H9 (cell line): ENCODE measurements at regions not wholly inside any gene's neighbourhood (a gene's known extent, or its start where the extent isn't known, plus 50 kb on each side); places are given as distances from the start of the nearest gene placed in this dataset.
A peak's percentile ranks its signal among the peaks of the same experiment; 100 is the strongest.

Source experiments
- DNase-seq: peaks from one replicate; pipeline ENCODE4 v3.0.0-alpha.2; 2017
- H2AFZ ChIP-seq: one replicate; pipeline ENCODE4 v1.6.1; 2013; ENCODE audit warnings: mild to moderate bottlenecking, low read length, control low read depth, moderate library complexity
- H2AK5ac ChIP-seq: 2 replicates; pipeline ENCODE4 v1.6.1; 2013; ENCODE audit warnings: low read length, control low read depth, mixed read lengths; ENCODE audit not compliant: insufficient read length
- H2BK120ac ChIP-seq: one replicate; pipeline ENCODE4 v1.6.1; 2013; ENCODE audit warnings: low read depth, mild to moderate bottlenecking, low read length, control low read depth, inconsistent platforms; ENCODE audit not compliant: poor library complexity, severe bottlenecking
- H2BK12ac ChIP-seq: 2 replicates; pipeline ENCODE4 v1.6.1; 2013; ENCODE audit warnings: low read length, control low read depth, mixed read lengths, low read depth; ENCODE audit not compliant: insufficient read length
- H2BK15ac ChIP-seq: 2 replicates; pipeline ENCODE4 v1.6.1; 2013; ENCODE audit warnings: low read depth, low read length, control low read depth
- H2BK20ac ChIP-seq: one replicate; pipeline ENCODE4 v1.6.1; 2013; ENCODE audit warnings: low read depth, mild to moderate bottlenecking, low read length, control low read depth, inconsistent platforms; ENCODE audit not compliant: poor library complexity, severe bottlenecking
- H2BK5ac ChIP-seq: 2 replicates; pipeline ENCODE4 v1.6.1; 2013; ENCODE audit warnings: low read length, control low read depth, mixed read lengths; ENCODE audit not compliant: insufficient read length
- H3K14ac ChIP-seq: 2 replicates; pipeline ENCODE4 v1.6.1; 2013; ENCODE audit warnings: low read length, control low read depth; ENCODE audit not compliant: insufficient read depth
- H3K18ac ChIP-seq: 2 replicates; pipeline ENCODE4 v1.6.1; 2013; ENCODE audit warnings: low read depth, mild to moderate bottlenecking, mixed read lengths, low read length, control low read depth; ENCODE audit not compliant: insufficient read length
- H3K23ac ChIP-seq: 2 replicates; pipeline ENCODE4 v1.6.1; 2013; ENCODE audit warnings: low read length, control low read depth, mixed read lengths, low read depth; ENCODE audit not compliant: insufficient read length
- H3K23me2 ChIP-seq: 2 replicates; pipeline ENCODE4 v1.6.1; 2013; ENCODE audit warnings: low read depth, mild to moderate bottlenecking, mixed read lengths, low read length, control low read depth; ENCODE audit not compliant: insufficient read length, poor library complexity, severe bottlenecking
- H3K27ac ChIP-seq: 2 replicates; pipeline ENCODE4 v1.5.1; 2013; ENCODE audit warnings: low read length, control low read depth, mixed read lengths, low read depth; ENCODE audit not compliant: insufficient read length
- H3K27me3 ChIP-seq: 2 replicates; pipeline ENCODE4 v1.6.1; 2013; ENCODE audit warnings: low read length, control low read depth, inconsistent platforms; ENCODE audit not compliant: insufficient read depth
- H3K4ac ChIP-seq: 2 replicates; pipeline ENCODE4 v1.6.1; 2013; ENCODE audit warnings: low read depth, mild to moderate bottlenecking, control low read depth, inconsistent platforms, low read length, moderate library complexity
- H3K4me1 ChIP-seq: 2 replicates; pipeline ENCODE4 v1.6.1; 2013; ENCODE audit warnings: low read length, control low read depth, inconsistent platforms; ENCODE audit not compliant: insufficient read depth
- H3K4me2 ChIP-seq: 2 replicates; pipeline ENCODE4 v1.6.1; 2013; ENCODE audit warnings: low read length, control low read depth, mixed read lengths; ENCODE audit not compliant: insufficient read length, insufficient read depth
- H3K56ac ChIP-seq: 2 replicates; pipeline ENCODE4 v1.6.1; 2013; ENCODE audit warnings: low read depth, mild to moderate bottlenecking, mixed read lengths, low read length, control low read depth; ENCODE audit not compliant: insufficient read length
- H3K79me1 ChIP-seq: 2 replicates; pipeline ENCODE4 v1.6.1; 2013; ENCODE audit warnings: low read depth, mild to moderate bottlenecking, moderate library complexity, low read length, control low read depth, inconsistent platforms; ENCODE audit not compliant: insufficient read depth, poor library complexity, severe bottlenecking
- H3K79me2 ChIP-seq: 2 replicates; pipeline ENCODE4 v1.6.1; 2013; ENCODE audit warnings: low read length, control low read depth, inconsistent platforms; ENCODE audit not compliant: insufficient read depth
- H3K9ac ChIP-seq: 2 replicates; pipeline ENCODE4 v1.6.1; 2013; ENCODE audit warnings: low read length, control low read depth, mixed read lengths; ENCODE audit not compliant: insufficient read length; ENCODE audit errors: extremely low read depth
- H3K9me3 ChIP-seq: one replicate; pipeline ENCODE4 v1.6.1; 2013; ENCODE audit warnings: low read depth, low read length, inconsistent platforms; ENCODE audit not compliant: control insufficient read depth
- H3T11ph ChIP-seq: one replicate; pipeline ENCODE4 v1.6.1; 2013; ENCODE audit warnings: mild to moderate bottlenecking, low read length, control low read depth, inconsistent platforms
- H4K20me1 ChIP-seq: one replicate; pipeline ENCODE4 v1.6.1; 2013; ENCODE audit not compliant: control insufficient read depth, insufficient read length, insufficient read depth
- H4K5ac ChIP-seq: 2 replicates; pipeline ENCODE4 v1.6.1; 2013; ENCODE audit warnings: low read depth, mild to moderate bottlenecking, mixed read lengths, low read length, control low read depth; ENCODE audit not compliant: insufficient read length
- H4K8ac ChIP-seq: replicated peaks from 2 replicates; pipeline ENCODE4 v1.6.1; 2013; ENCODE audit warnings: low read length, control low read depth, mixed read lengths, low read depth; ENCODE audit not compliant: insufficient read length
- H4K91ac ChIP-seq: 2 replicates; pipeline ENCODE4 v1.6.1; 2013; ENCODE audit warnings: low read depth, mild to moderate bottlenecking, moderate library complexity, mixed read lengths, low read length, control low read depth; ENCODE audit not compliant: insufficient read length
- H3K27ac Mint-ChIP-seq, 3 experiments: 2 replicates in 2 of 3; 3 replicates in 1 of 3; pipeline ENCODE4 v1.8.0; 2020 to 2021; ENCODE audit warnings: mixed read lengths in 3 of 3, mild to moderate bottlenecking in 1 of 3, moderate library complexity in 1 of 3
- H3K27me3 Mint-ChIP-seq: 2 replicates; pipeline ENCODE4 v1.8.0; 2021; ENCODE audit warnings: low read depth, mild to moderate bottlenecking, moderate library complexity, mixed read lengths
- H3K36me3 Mint-ChIP-seq, 3 experiments: 2 replicates in 2 of 3; 3 replicates in 1 of 3; pipeline ENCODE4 v1.8.0; 2020 to 2021; ENCODE audit warnings: low read depth in 3 of 3, mixed read lengths in 3 of 3; ENCODE audit not compliant: insufficient read depth in 1 of 3
- H3K4me1 Mint-ChIP-seq, 2 experiments: 2 replicates each; pipeline ENCODE4 v1.8.0; 2020; ENCODE audit warnings: mixed read lengths in 2 of 2
- H3K4me3 Mint-ChIP-seq, 2 experiments: 2 replicates in 1 of 2; 3 replicates in 1 of 2; pipeline ENCODE4 v1.8.0; 2020 to 2021; ENCODE audit warnings: mild to moderate bottlenecking in 2 of 2, mixed read lengths in 2 of 2, moderate library complexity in 1 of 2
- H3K9me3 Mint-ChIP-seq, 2 experiments: 2 replicates in 1 of 2; 3 replicates in 1 of 2; pipeline ENCODE4 v1.8.0; 2020; ENCODE audit warnings: mild to moderate bottlenecking in 2 of 2, mixed read lengths in 2 of 2, moderate library complexity in 1 of 2
- TF ChIP-seq, protein P1 (sequence below): fragments of 200-600 bp; sonication (generic); conservative IDR thresholded peaks from 3 replicates; pipeline ENCODE4 v1.8.0; 2021; ENCODE audit warnings: antibody characterized with exemption, mild to moderate bottlenecking

DNA sequence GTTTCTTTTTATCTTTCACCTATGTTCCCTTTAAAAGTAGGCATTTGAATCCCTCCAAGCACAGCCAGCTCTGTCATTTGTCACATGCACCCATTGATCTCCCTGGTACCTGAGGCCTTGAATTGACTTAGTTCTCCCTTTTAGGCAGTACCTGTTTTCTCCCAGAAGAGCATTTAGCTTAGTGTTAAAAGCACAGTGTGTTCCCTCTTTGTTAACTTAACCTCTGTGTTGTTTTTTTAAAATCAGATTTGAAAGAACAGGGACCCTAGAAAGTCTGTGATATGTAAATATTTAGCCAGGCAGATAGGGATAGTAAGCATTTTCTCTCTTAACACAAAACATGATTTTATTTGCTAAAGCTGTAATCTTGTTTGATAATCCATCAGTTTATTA is 113.8 kb upstream of the SPATA31D4 start:
- peaks cover 2% of the 10 kb centered on the region for H4K20me1 ChIP-seq
- peaks cover 35 to 41% of the 10 kb centered on the region in 2 experiments for H3K4me1 Mint-ChIP-seq
- no peaks in the 10 kb centered on the region for H3K79me2 ChIP-seq
- H3K79me1 ChIP-seq = no peaks in the 10 kb centered on the region
- peaks cover 0 to 4% (median 0%) of the 10 kb centered on the region in 3 experiments; a peak in 1 of 7 replicates for H3K36me3 Mint-ChIP-seq
- no peak overlapping the region for H4K91ac ChIP-seq
- H3K9me3 Mint-ChIP-seq = peaks cover 0 to 3% of the 10 kb centered on the region in 2 experiments; a peak in 1 of 5 replicates
- H3K27me3 Mint-ChIP-seq = peaks cover 15% of the 10 kb centered on the region
- no peak overlapping the region for H2AK5ac ChIP-seq
- H3K9me3 ChIP-seq = no peaks in the 10 kb centered on the region
- H3K4me2 ChIP-seq = no peak overlapping the region
- H3K23ac ChIP-seq = no peak overlapping the region
- H3K14ac ChIP-seq = no peak overlapping the region
- no peak overlapping the region for H2BK12ac ChIP-seq
- H3K9ac ChIP-seq = no peak overlapping the region
- no peak overlapping the region for H2AFZ ChIP-seq
- H2BK20ac ChIP-seq = no peak overlapping the region
- no peak overlapping the region for H4K5ac ChIP-seq
- no peaks in the 10 kb centered on the region for H3K27me3 ChIP-seq
- H4K8ac ChIP-seq = no peak overlapping the region
- H3K4me3 Mint-ChIP-seq = no peak overlapping the region
- H2BK5ac ChIP-seq = no peak overlapping the region
- H3K56ac ChIP-seq = no peak overlapping the region
- H2BK120ac ChIP-seq = no peak overlapping the region
- H2BK15ac ChIP-seq = no peak overlapping the region
- H3K27ac ChIP-seq = no peak overlapping the region
- H3K4ac ChIP-seq = no peak overlapping the region
- no peak overlapping the region for H3K18ac ChIP-seq
- TF ChIP-seq, protein P1, sequence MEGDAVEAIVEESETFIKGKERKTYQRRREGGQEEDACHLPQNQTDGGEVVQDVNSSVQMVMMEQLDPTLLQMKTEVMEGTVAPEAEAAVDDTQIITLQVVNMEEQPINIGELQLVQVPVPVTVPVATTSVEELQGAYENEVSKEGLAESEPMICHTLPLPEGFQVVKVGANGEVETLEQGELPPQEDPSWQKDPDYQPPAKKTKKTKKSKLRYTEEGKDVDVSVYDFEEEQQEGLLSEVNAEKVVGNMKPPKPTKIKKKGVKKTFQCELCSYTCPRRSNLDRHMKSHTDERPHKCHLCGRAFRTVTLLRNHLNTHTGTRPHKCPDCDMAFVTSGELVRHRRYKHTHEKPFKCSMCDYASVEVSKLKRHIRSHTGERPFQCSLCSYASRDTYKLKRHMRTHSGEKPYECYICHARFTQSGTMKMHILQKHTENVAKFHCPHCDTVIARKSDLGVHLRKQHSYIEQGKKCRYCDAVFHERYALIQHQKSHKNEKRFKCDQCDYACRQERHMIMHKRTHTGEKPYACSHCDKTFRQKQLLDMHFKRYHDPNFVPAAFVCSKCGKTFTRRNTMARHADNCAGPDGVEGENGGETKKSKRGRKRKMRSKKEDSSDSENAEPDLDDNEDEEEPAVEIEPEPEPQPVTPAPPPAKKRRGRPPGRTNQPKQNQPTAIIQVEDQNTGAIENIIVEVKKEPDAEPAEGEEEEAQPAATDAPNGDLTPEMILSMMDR = no peak
- DNase-seq = no peak
- no peak overlapping the region for H3T11ph ChIP-seq
- H3K27ac Mint-ChIP-seq = peak overlapping the region in 1 of 3 experiments; percentile 12; a peak in 1 of 7 replicates
- no peaks in the 10 kb centered on the region for H3K23me2 ChIP-seq
- H3K4me1 ChIP-seq = peaks cover 9% of the 10 kb centered on the region; the same call in 1 of the 2 replicates
